NCI-H748 (cell line): ENCODE measurements at regions not wholly inside any gene's neighbourhood (a gene's known extent, or its start where the extent isn't known, plus 50 kb on each side); places are given as distances from the start of the nearest gene placed in this dataset.

Experiments
- DNase-seq: peaks from one replicate; lab custom pipeline; 2025; ENCODE audit not compliant: unreplicated experiment; lab: John Stamatoyannopoulos, UW

- peak; percentile 93 for DNase-seq
These were observed 1325.4 kb upstream of the ZEB2 start for GRCh38 chr2:145845207-145845894.

- no peak for DNase-seq
These were observed 1322.1 kb upstream of the ZEB2 start for GRCh38 chr2:145841973-145842372.

GRCh38 chr2:145836986-145837385 is 1317.1 kb upstream of the ZEB2 start:
- no peak for DNase-seq

- DNase-seq = no peak
These were observed 1315.7 kb upstream of the ZEB2 start for GRCh38 chr2:145835665-145836064.

- DNase-seq = no peak
These were observed 1312.8 kb upstream of the ZEB2 start for GRCh38 chr2:145832681-145833080.

GRCh38 chr2:145829931-145830330 is 1310.0 kb upstream of the ZEB2 start:
- no peak for DNase-seq

- no peak for DNase-seq
These were observed 1307.3 kb upstream of the ZEB2 start for GRCh38 chr2:145827235-145827634.

- DNase-seq = no peak
These were observed 1304.5 kb upstream of the ZEB2 start for GRCh38 chr2:145824384-145824783.

- DNase-seq = no peak
These were observed 1303.1 kb upstream of the ZEB2 start for GRCh38 chr2:145822892-145823534.

GRCh38 chr2:145820651-145821050 is 1300.7 kb upstream of the ZEB2 start:
- DNase-seq = no peak

- DNase-seq = no peak
These were observed 1299.1 kb upstream of the ZEB2 start for GRCh38 chr2:145818890-145819504.

- no peak for DNase-seq
These were observed 1296.0 kb upstream of the ZEB2 start for GRCh38 chr2:145815933-145816332.

- no peak for DNase-seq
These were observed 1293.6 kb upstream of the ZEB2 start for GRCh38 chr2:145813481-145813880.

GRCh38 chr2:145812165-145812554 is 1292.2 kb upstream of the ZEB2 start:
- DNase-seq = no peak

- DNase-seq = no peak
These were observed 1291.6 kb upstream of the ZEB2 start for GRCh38 chr2:145811276-145812164.

- no peak for DNase-seq
These were observed 1288.0 kb upstream of the ZEB2 start for GRCh38 chr2:145807968-145808367.

GRCh38 chr2:145807554-145807953 is 1287.6 kb upstream of the ZEB2 start:
- no peak for DNase-seq

- no peak for DNase-seq
These were observed 1286.6 kb upstream of the ZEB2 start for GRCh38 chr2:145806546-145806945.

- no peak for DNase-seq
These were observed 1282.2 kb upstream of the ZEB2 start for GRCh38 chr2:145802133-145802532.

GRCh38 chr2:145801210-145801609 is 1281.3 kb upstream of the ZEB2 start:
- no peak for DNase-seq
